ENCODE measurements at regions not wholly inside any gene's neighbourhood (a gene's known extent, or its start where the extent isn't known, plus 50 kb on each side); places are given as distances from the start of the nearest gene placed in this dataset.

DNA sequence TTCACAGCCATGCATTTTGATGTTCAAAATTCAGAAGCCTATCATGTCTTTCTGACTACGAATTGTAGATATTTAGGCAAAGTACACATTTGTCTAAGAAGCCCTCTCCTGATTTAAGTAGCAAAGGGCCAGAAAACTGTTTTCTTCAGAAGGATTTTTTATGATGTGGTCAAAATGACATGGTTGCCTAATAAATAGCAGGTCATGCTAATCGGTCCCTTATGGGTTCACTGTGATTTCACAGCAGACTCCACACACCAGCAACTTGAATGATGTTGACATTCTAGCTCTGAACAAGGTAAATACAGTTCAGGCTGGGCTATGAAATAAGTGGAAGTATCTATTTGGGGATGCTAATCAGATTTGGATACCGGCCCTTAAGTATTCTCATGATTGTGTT, 178.7 kb upstream of the DPYD start:
- TF ChIP-seq SUZ12 (IDR thresholded peaks at IDR 0.05) (no peak), ZNF384 (IDR thresholded peaks at IDR 0.05) (no peak), SP1 (IDR thresholded peaks at IDR 0.05) (no peak), BHLHE40 (IDR thresholded peaks at IDR 0.05; ENCODE audit: borderline replicate concordance) (no peak), ELF4 (IDR thresholded peaks at IDR 0.05) (no peak), LEF1 (IDR thresholded peaks at IDR 0.05; ENCODE audit: borderline replicate concordance) (no peak), FOXA1 (IDR thresholded peaks at IDR 0.05) (no peak), HDGF (IDR thresholded peaks at IDR 0.05; ENCODE audit: borderline replicate concordance) (no peak), TARDBP (IDR thresholded peaks at IDR 0.05) (no peak), FOXK2 (IDR thresholded peaks at IDR 0.05) (no peak)
